H1 (cell line): ENCODE measurements at regions not wholly inside any gene's neighbourhood (a gene's known extent, or its start where the extent isn't known, plus 50 kb on each side); places are given as distances from the start of the nearest gene placed in this dataset.

Experiments
- BRCA1 ChIP-seq: IDR thresholded peaks from 2 replicates; pipeline ENCODE4 v1.6.1; 2012; ENCODE audit warnings: low read depth, low read length, improper control_type of control experiment
- CTBP2 ChIP-seq: IDR thresholded peaks from 2 replicates; pipeline ENCODE4 v1.7.0; 2011; ENCODE audit warnings: borderline replicate concordance, mild to moderate bottlenecking, moderate library complexity, mixed read lengths, low read length; ENCODE audit not compliant: insufficient read depth, insufficient read length
- TF ChIP-seq, protein P1 (sequence below): IDR thresholded peaks from 2 replicates; pipeline ENCODE4 v1.6.1; 2011; ENCODE audit warnings: low read depth, mild to moderate bottlenecking, low read length; ENCODE audit not compliant: insufficient read depth

DNA sequence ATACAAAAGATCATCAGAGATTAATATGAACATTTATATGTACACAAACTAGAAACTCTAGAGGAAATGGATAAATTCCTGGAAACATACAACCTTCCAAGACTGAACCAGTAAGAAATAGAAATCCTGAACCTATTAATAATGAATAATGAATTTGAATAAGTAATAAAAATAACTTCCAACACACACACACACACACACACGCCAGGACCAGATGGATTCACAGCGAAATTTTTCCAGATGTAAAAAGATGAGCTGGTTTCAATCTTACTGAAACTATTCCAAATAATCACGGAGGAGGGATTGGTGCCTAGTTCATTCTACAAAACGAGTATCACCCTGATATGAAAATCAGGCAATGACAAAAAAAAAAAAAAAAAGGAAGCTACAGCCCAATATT lies 1095.0 kb downstream of the FAT4 start (continued):
- TF ChIP-seq, protein P1, sequence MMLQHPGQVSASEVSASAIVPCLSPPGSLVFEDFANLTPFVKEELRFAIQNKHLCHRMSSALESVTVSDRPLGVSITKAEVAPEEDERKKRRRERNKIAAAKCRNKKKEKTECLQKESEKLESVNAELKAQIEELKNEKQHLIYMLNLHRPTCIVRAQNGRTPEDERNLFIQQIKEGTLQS: no peak
- TF ChIP-seq CTBP2: no peak
- no peak for TF ChIP-seq BRCA1
